ENCODE measurements at regions not wholly inside any gene's neighbourhood (a gene's known extent, or its start where the extent isn't known, plus 50 kb on each side); places are given as distances from the start of the nearest gene placed in this dataset.

DNA sequence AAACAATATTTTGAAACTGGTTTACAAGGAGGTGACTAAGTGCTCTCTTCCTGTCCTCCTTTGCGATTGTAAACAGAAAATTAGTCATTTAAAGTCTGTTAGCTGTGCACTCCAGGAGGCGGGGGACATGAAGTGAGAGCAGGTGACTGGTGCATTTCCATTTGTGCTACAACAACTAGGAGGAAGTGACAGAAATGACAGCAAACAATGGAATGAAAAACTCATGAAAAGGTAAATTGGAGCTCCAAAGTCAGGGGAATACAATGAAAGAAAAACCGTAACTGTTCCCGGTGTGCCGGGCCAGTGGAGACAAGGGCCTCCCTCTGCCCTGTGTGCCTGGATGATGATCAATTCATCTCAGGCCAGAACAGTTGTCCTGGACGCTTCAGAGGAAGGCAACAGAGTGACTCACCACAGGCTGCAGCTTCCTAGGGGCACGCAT lies 439.9 kb downstream of the GADD45G start:
- DNase-seq = no peak

DNA sequence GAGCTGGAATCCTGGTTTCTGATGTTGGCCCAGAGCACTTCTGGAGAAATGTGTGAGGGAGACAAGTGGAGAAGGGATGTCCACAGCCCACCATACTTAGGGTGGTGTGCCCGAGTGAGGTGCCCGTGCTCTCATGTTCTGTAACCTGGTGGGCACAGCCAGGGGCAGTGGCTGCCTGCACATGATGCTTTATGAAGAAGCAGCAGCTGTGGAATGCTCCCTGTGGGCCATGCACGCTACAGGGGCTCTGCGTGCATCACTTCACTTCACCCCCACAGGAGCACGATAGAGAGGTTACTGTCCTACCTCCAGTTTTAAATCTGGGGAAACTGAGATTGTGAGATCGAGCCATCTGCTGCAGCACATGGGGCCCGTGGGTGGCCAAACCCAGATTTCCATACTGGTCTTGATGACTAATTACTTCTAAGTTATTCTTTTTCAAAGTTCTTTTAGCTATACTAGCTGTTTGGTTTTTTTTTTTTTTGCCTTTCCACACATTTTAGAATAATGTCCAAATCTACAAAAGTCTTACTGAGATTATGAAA lies 441.6 kb downstream of the GADD45G start:
- no peak for DNase-seq

DNA sequence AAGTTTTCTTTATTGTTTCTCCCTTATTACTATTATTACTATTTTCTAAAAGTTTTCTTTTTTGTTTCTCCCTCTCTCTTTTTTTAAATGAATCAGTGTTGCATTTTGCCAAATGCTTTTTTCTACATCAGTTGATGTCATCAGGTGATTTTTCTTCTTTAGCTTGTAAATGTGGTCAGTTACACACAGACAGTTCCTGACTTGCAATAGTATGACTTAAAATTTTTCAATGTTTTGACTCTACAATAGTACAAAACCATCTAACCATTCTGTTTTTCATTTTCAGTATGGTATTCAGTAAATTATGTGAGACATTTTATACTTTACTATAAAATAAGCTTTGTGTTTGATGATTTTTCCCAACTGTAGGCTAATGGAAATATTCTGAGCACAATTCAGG lies 443.0 kb downstream of the GADD45G start:
- no peak for DNase-seq

DNA sequence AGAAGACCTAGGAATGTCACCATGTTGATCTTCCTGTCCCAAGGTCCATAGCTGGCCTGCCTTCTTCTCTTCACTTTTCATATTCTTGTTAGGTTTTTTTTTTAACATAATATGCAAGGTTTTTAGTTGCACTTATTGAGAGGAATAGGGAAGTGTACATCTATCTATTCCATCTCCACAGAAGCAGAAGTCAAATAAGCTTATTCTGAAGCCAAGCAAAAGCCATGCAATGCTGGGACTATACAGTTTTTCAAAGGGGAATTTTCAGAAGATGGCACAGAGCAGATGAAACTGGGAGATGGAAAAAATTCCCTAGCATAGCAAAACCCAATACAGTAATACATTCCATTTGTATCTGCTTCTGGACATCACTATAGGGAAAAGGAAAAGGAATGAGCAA lies 447.6 kb downstream of the GADD45G start:
- no peak for DNase-seq

DNA sequence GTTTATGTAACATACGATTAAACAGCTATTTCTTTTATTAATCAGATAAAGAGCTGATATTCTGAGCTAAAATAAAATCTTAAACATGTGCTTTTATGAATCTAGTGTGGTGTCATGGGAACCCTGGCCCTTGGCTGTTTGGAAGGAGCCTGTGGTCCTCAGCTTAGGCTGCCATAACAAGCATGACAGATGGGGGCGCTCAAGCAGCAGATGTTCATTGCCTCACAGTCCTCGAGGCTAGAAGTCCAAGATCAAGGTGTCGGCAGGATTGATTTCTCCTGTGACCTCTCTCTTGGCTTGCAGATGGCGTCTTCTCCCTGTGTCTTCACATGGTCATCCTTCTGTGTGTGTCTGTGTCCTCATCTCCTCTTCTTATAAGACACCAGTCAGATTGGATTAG lies 448.2 kb downstream of the GADD45G start:
- DNase-seq = no peak

DNA sequence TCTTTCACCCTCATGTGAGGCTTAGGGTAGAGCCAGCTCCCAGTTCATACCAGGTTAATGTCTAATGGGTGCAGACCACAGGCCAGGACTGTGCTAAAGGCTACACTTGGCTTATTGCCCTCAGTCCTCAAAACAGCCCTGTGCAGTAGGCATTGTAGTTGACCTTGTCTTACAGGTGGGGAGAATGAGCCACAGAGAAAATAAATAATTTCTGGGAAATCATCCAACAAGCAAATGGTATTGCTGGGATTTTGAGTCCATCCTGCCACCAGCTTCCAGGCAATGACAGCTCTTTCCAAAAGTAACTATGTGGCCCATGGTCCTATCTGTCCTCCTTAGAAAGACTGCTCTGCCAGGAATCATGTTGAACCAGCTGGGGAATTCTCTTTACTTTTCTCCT lies 450.0 kb downstream of the GADD45G start:
- DNase-seq = no peak

DNA sequence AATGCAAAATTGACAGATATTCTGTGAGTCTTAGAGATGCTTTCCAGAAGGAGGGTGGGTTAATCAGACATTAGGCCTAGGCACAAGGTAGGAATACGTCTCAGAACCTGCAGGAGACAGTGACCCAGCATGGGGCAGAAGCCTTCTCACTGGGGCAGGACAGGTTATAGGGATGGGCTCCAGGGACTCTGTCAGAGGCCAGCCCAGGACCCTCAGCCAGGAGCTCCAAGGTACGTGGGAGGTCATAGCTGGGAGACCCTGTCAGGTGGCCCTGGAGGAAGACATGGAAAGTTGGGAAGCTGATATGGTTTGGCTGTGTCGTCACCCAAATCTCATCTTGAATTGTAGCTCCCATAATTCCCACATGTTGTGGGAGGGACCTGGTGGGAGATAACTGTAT lies 450.4 kb downstream of the GADD45G start:
- no peak for DNase-seq

DNA sequence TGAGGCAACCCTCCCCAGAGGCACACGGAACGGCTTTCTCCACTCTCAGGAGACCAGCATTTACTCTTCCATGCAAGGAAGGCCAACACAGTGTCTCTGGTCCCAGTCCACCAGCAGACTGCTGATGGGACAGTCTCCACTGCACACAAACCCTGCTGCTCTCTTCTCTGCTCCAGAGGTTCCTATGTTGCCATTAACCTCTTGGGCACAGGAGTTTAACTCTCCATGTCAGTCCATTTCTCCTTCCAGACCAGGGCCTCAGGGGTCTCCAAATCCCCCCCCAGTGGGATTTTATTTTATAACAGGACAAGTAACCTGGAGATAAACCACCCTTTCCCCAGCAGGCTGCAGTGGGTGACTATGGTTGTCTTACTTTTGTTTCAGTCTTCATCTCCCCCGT lies 452.5 kb downstream of the GADD45G start:
- DNase-seq = no peak

DNA sequence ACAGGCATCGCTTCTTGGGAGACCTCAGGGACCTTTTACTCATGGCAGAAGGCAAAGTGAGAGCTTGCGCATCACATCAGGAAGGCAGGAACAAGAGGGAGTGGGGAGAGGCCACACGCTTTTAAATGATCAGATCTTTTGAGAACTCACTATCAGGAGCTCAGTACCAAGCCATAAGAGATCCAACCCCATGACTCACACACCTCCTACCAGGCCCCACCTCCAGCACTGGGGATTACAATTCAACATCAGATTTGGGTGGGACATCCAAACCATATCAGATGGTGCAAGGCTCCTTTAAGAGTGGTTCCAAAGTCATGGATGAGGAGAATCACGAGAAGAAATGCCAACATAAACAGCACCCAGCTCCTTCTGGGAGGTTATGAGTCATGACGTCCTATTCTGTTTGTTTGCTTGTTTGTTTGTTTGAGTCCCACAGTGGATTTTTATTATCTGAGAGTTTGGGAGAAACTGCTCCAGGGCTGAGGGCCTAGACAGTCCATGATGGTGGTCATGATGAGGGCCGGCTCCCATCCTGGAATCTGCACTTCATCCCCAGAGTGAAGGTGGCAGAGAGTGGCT lies 453.5 kb downstream of the GADD45G start:
- DNase-seq = no peak

DNA sequence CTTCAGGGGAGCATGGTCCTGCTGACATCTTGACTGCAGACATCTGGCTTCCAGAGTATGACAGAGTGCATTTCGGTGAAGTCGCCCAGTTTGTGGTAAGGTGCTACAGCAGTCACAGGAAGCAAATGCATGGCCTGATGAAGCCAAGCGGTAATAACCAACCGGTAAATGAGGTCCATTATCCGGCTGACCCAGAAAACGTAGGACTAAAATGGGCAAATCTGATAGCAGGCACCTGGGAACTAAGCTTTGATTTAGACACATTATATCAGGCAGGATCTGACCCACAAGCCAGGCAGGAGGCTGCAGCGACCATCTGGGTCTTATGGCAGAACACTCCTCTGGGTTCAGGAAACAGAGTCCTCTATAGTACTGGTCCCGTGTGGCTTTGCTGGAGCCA lies 454.6 kb downstream of the GADD45G start:
- DNase-seq = no peak

DNA sequence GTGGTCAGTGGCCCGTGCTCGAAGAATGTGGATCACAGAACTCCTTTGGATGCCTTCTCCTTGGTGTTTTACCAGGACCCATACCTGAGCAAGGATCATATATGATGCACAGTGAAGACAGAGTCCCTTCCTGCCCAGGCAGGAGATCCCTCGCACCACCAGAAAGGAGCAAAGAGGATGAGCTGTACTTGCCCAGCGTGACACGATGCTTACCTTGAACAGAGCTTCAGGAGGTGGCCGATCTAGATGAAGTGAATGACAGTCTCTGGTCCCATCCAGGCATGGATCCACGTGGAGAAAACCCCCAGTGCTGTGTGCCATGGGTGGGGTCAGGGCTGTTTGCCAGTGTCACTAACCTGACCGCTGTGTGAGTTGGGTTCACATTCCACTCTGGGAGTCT lies 455.4 kb downstream of the GADD45G start:
- no peak for DNase-seq

DNA sequence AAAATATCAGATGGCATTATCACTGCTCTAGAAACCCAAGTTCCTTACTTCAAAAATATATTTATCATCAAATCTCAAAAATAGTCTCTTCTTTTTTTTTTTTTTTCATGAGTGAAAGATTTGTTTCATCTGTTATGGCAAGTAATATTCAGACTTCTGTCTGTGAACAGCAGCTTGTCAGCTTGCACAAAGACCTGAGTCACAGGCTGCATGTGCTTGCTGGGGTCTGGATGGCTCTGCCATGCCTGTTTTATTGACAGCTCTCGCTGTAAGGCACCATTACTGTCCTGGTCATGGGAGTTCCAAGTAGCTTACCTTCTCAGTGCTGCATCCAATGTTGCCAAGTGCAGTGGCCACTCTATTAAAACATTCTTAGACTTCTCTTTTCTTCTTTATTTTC lies 456.4 kb downstream of the GADD45G start:
- no peak for DNase-seq

DNA sequence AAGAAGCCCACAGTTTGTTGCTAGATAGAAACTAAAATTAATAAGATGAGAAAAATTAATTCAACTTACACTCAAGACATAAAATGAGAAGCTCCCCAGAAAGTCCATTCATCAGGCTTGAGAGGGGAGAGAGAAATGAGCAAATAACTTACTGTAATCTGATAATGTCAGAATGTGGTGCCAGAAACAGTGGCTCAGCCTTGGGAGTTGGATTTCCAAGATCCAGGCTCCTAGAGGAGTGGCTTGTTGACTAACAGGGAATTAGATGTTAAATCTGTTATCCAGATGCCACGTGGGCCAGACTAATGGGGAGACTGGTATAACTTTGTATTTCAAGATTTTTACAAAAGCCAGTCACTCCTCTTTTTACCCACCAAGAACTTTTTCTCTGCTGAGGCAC lies 458.2 kb downstream of the GADD45G start:
- no peak for DNase-seq

DNA sequence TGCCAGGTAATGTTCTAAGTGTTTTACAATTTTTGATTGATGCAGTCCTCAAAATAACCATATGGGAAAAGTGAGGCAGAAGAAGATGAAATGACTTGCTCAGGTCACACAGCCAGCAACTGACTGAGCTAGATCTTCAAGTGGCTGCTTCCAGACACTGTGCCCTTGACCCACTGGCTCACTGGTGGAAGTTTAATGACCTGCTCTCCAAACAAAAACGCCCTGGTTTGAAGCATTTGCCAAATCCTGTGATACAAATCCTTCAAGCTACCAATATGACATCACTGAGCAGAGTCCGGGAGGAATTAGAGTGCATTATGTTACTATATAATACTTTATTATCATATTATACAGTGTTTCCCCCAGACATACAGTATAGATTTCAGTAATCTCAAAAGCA lies 459.4 kb downstream of the GADD45G start:
- DNase-seq = no peak

DNA sequence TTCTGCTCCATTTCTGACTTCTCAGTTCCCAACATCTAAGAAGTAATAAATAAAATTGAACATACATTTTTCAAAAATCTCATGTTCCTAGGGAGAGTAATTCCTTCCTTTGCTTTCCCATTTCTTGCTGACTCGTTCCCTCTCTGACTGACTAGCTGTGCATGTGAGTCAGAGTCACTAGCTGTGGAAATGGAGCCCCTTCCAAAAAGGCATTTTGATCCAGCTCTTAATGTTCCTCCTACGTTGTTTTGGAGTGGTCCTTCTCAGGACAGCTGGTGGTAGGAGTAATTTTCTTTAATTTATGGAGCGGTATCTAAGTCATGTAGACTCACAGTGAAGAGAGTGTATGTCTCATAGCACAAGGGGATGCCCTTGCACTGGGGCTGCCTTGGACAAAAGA lies 460.2 kb downstream of the GADD45G start:
- DNase-seq = no peak

DNA sequence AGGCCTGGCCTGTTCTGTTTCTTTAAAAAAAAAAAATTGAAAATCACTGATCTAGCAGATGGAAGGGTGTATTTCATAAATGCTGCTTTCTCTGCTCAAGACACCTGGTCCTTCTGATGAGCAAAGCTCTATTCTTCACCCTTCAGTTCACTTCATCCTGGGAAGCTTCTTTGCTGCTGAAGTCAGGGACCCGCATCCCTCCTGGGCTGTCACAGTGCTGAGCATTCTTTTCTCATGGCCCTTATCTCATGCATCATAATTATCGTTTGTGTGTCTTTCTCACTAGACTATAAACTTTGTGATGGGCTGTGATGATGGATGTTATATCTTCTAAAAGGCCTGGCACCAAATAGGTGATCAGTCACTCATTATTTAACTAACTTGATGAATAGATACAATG lies 461.0 kb downstream of the GADD45G start:
- DNase-seq = no peak

DNA sequence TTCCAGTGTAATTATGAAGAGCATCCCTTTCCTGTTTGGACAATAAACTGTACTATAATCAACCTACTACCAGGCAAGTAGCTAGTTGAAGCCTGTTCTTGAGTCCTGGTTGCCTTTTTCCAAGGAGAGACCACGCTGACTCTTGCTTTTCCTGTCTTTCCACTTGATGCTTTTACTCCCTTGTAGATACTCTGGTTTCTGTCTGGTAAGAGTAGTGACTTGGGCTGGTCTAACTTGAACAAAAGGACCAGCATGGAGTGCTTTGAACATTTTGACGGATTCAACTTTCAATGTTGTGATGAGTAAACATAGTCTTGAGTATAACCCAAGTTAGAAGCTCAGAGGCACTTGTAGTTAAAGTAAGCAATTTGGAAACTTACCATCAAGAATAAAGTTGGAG lies 464.3 kb downstream of the GADD45G start:
- DNase-seq = no peak

DNA sequence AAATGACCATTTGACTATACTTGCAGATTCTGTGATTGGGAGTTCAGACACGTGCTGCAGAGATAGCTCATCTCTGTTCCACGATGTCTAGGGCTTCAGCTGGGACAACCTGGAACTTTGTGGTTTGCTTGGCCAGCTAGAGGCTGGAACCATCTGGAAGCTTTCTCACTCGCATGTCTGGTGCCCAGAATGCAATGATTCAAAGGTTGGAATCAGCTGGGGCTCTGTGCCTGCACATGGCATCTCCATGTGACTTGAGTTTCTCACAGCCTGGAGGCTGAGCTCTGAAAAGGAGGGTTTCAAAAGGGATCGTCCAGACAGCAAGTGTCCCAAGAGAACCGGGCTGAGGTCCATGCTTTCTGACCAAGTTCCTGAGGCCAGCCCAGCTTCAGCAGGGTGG lies 465.2 kb downstream of the GADD45G start:
- no peak for DNase-seq

DNA sequence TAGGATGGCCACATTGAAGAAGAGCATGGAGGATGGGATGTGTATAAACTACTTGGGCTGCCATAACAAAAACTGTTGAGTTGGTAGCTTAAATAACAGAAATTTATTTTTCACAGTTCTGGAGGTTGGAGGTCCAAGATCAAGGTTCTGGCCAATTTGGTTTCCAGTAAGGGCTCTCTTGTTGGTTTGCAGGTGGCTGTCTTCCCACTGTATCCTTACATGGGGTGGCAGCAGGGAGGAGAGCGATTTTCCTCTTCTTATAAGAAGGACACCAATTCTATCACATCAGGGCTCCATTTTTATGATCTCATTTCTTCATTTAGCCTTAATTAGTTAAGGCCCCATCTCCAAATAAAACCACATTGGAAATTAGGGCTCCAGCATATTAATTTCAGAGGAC lies 465.7 kb downstream of the GADD45G start:
- DNase-seq = no peak

DNA sequence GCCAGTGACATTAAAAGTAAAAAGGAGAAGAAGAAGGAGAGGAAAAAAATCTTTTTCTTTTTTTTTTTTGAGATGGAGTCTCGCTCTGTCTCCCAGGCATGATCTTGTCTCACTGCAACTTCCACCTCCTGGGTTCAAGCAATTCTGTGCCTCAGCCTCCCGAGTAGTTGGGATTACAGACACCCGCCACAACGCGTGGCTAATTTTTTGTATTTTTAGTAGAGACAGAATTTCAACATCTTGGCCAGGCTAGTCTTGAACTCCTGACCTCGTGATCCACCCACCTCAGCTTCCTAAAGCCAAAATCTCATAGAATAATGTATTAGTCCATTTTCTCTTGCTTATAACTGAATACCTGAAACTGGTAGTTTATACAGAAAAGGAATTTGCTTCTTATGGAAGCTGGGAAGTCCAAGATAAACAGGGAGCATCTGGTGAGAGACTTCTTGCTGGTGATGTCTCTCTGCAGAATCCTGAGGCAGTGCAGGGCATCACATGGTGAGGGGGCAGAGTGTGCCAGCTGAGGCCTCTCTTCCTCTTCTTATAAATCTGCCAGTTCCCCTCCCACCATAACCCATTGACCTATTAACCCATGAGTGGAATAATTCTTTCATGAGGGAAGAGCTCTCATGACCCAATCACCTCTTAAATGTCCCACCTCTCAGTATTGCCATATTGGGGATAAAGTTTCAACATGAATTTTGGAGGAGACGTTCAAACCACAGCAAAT lies 466.3 kb downstream of the GADD45G start:
- DNase-seq = no peak

DNA sequence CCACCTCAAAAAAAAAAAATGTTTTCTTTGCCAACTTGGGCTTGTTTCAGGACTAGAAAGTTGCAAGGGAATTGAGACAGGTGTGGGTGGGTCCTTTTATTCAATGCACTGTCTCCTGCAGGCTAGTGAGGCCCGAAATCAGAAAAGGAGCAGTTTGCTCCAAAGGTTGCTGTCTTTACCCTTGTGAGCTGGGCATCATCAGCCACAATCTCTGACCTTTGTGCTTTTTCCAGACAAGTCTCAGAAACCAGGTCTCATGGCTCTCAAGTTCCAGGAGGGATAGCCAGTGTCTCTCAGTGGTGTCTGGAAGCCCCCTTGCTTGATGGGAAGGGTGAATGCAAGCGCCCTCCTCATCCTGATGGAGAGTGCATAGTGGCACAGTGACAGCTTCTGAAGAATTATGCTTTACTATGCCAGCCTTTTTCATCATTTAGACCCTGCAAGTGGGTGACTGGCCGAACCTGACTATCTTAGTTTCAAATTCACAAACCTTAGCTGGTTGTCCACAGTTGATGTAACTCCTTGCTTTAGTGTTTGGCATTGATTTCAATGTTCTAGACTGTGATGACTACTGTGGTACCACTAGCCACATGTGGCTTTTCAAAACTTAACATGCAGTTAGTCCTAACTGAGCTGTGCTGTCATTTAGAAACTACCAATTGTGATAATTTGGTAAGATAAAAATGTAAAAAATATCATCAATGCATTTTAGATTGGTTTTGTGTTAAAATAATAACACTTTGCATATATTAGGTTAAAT lies 468.6 kb downstream of the GADD45G start:
- no peak for DNase-seq

DNA sequence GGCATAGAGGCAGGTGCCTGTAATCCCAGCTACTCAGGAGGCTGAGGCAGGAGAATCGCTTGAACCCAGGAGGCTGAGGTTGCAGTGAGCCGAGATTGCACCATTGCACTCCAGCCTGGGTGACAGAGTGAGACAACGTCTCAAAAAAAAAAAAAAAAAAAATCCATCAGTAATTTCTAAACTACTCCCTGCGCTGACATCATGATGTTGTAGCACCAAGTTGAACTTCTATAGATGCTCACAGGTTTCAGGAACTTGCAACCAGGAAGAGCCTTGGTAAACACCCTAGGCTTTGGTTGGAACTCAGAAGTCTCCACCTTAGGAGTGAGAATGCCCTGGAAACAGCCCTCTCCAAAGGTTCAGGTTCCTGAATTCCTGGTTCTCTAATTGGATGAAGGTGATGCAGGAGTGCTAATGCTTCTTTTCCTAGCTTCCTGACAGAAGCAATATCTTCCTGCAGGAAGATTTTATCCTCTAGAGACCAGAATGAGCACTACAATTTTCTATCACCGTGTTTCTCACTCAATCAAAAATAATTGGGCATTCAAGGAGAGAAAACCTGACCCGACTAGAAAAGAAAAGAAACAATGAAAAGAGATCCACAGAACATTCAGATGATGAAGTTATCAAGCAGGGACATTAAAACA lies 469.6 kb downstream of the GADD45G start:
- no peak for DNase-seq

Measured in hypothalamus (tissue), 51 donors.